Esophagus squamous epithelium (tissue), 4 donors: ENCODE measurements at regions not wholly inside any gene's neighbourhood (a gene's known extent, or its start where the extent isn't known, plus 50 kb on each side); places are given as distances from the start of the nearest gene placed in this dataset.

ENCODE experiments used
- POLR2A ChIP-seq, 4 donors: fragments of 450-650 bp; IDR thresholded peaks; one replicate each; pipeline ENCODE4 v1.6.1; 2017; ENCODE audit warnings: antibody characterized with exemption in 4 of 4, mild to moderate bottlenecking in 4 of 4, moderate library complexity in 3 of 4
- TF ChIP-seq, protein P1 (sequence below), 6 experiments: fragments of 450-650 bp in 4 of 6; fragments of 200-600 bp in 2 of 6; sonication (generic) in 2 of 6; IDR thresholded peaks; one replicate each; pipeline ENCODE4 v1.5.1; 2016 to 2019; ENCODE audit warnings: antibody characterized with exemption in 6 of 6, mild to moderate bottlenecking in 4 of 6, moderate library complexity in 4 of 6

DNA sequence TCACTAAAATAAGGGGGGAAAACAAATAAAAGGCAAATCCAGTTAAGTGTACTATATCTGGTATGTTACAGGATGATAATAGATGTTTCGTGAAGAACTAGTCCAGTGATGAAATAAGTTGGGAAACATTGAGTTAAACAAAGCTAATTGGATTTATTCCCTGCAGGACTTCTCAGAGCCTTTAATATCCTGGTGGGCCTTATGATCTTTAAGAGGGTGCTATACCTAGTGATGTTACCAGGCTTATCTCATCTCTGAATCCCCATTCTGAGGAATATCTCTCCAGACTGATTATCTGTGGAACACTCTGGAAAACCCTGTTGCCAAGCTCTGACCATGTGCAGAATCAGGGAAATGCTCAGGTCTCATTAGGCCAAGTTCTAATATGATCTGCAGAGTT, 54.8 kb upstream of the POMGNT2 start:
- TF ChIP-seq POLR2A (IDR thresholded peaks at IDR 0.05) = no peak
- TF ChIP-seq, protein P1, sequence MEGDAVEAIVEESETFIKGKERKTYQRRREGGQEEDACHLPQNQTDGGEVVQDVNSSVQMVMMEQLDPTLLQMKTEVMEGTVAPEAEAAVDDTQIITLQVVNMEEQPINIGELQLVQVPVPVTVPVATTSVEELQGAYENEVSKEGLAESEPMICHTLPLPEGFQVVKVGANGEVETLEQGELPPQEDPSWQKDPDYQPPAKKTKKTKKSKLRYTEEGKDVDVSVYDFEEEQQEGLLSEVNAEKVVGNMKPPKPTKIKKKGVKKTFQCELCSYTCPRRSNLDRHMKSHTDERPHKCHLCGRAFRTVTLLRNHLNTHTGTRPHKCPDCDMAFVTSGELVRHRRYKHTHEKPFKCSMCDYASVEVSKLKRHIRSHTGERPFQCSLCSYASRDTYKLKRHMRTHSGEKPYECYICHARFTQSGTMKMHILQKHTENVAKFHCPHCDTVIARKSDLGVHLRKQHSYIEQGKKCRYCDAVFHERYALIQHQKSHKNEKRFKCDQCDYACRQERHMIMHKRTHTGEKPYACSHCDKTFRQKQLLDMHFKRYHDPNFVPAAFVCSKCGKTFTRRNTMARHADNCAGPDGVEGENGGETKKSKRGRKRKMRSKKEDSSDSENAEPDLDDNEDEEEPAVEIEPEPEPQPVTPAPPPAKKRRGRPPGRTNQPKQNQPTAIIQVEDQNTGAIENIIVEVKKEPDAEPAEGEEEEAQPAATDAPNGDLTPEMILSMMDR (IDR thresholded peaks at IDR 0.05) = no peak
